ENCODE measurements at regions not wholly inside any gene's neighbourhood (a gene's known extent, or its start where the extent isn't known, plus 50 kb on each side); places are given as distances from the start of the nearest gene placed in this dataset.
"Not testable (repeated sequence)": the region's sequence is repeated elsewhere in the genome, so short reads cannot be mapped to it uniquely, and the experiment has no call there.

GRCh38 chr3:11898611-11899325 is 52.1 kb upstream of the TAMM41 start:
- FAIRE-seq (no peak), DNase-seq (ENCODE audit: insufficient read length, low spot score) (no peak)

- not testable (repeated sequence) for DNase-seq (ENCODE audit: insufficient read length, low spot score); FAIRE-seq
Observed at GRCh38 chr3:11899389-11899788, 52.7 kb upstream of the TAMM41 start.

- DNase-seq (ENCODE audit: insufficient read length, low spot score) (no peak), FAIRE-seq (no peak)
Observed at GRCh38 chr3:11899826-11900225, 53.1 kb upstream of the TAMM41 start.

GRCh38 chr3:11900824-11901223 is 54.1 kb upstream of the TAMM41 start:
- DNase-seq (ENCODE audit: insufficient read length, low spot score) = no peak
- no peak for FAIRE-seq

GRCh38 chr3:11901286-11901875 is 54.7 kb upstream of the TAMM41 start:
- no peak for FAIRE-seq
- no peak for DNase-seq (ENCODE audit: insufficient read length, low spot score)

- no peak for DNase-seq (ENCODE audit: insufficient read length, low spot score)
- no peak for FAIRE-seq
Observed at GRCh38 chr3:11903047-11903446, 56.4 kb upstream of the TAMM41 start.

- no peak for FAIRE-seq
- DNase-seq (ENCODE audit: insufficient read length, low spot score) = no peak
Observed at GRCh38 chr3:11903447-11903846, 56.8 kb upstream of the TAMM41 start.

- FAIRE-seq (no peak), DNase-seq (ENCODE audit: insufficient read length, low spot score) (no peak)
Observed at GRCh38 chr3:11904157-11904556, 57.5 kb upstream of the TAMM41 start.

GRCh38 chr3:11906407-11906806 is 59.7 kb upstream of the TAMM41 start:
- FAIRE-seq (no peak), DNase-seq (ENCODE audit: insufficient read length, low spot score) (no peak)

- FAIRE-seq (no peak), DNase-seq (ENCODE audit: insufficient read length, low spot score) (no peak)
Observed at GRCh38 chr3:11907667-11908660, 61.3 kb upstream of the TAMM41 start.

- DNase-seq (ENCODE audit: insufficient read length, low spot score) (no peak), FAIRE-seq (no peak)
Observed at GRCh38 chr3:11908981-11909698, 62.5 kb upstream of the TAMM41 start.

- FAIRE-seq = no peak
- no peak for DNase-seq (ENCODE audit: insufficient read length, low spot score)
Observed at GRCh38 chr3:11909726-11910125, 63.0 kb upstream of the TAMM41 start.

- FAIRE-seq; DNase-seq (ENCODE audit: insufficient read length, low spot score): not testable (repeated sequence)
Observed at GRCh38 chr3:11910216-11910930, 63.7 kb upstream of the TAMM41 start.

GRCh38 chr3:11910971-11911531 is 64.4 kb upstream of the TAMM41 start:
- FAIRE-seq (peak; percentile 13), DNase-seq (ENCODE audit: insufficient read length, low spot score) (no peak)

- FAIRE-seq = not testable (repeated sequence)
Observed at GRCh38 chr3:11911887-11912286, 65.2 kb upstream of the TAMM41 start.

GRCh38 chr3:11913316-11913715 is 66.6 kb upstream of the TAMM41 start:
- DNase-seq (ENCODE audit: insufficient read length, low spot score) (no peak), FAIRE-seq (no peak)

More at GRCh38 chr3:11911887-11912286, 65.2 kb upstream of the TAMM41 start:
- not testable (repeated sequence) for DNase-seq (ENCODE audit: insufficient read length, low spot score)

- no peak for DNase-seq (ENCODE audit: insufficient read length, low spot score)
- no peak for FAIRE-seq
Observed at GRCh38 chr3:11914041-11914440, 67.4 kb upstream of the TAMM41 start.

- FAIRE-seq (no peak), DNase-seq (ENCODE audit: insufficient read length, low spot score) (no peak)
Observed at GRCh38 chr3:11914651-11915050, 68.0 kb upstream of the TAMM41 start.

GRCh38 chr3:11915621-11916424 is 69.1 kb upstream of the TAMM41 start:
- no peak for DNase-seq (ENCODE audit: insufficient read length, low spot score)

More at GRCh38 chr3:11915621-11916424, 69.1 kb upstream of the TAMM41 start:
- FAIRE-seq = no peak

Measured in HTR-8/SVneo (cell line).